Adipocyte (in vitro differentiated cells): ENCODE measurements at regions not wholly inside any gene's neighbourhood (a gene's known extent, or its start where the extent isn't known, plus 50 kb on each side); places are given as distances from the start of the nearest gene placed in this dataset.

Source experiments
- DNase-seq: peaks from one replicate; pipeline ENCODE4 v3.0.0-alpha.2; 2015; ENCODE audit warnings: low read depth
- H3K27me3 ChIP-seq: replicated peaks from 2 replicates; pipeline ENCODE4 v1.7.0; 2013; ENCODE audit warnings: mild to moderate bottlenecking, low read length, moderate library complexity; ENCODE audit not compliant: control insufficient read depth, insufficient read depth
- H3K36me3 ChIP-seq: 2 replicates; pipeline ENCODE4 v1.7.0; 2013; ENCODE audit warnings: low read length, mild to moderate bottlenecking, moderate library complexity; ENCODE audit not compliant: control insufficient read depth, insufficient read depth, severe bottlenecking
- H3K4me1 ChIP-seq: 2 replicates; pipeline ENCODE4 v1.7.0; 2013; ENCODE audit warnings: mild to moderate bottlenecking, low read length, moderate library complexity; ENCODE audit not compliant: control insufficient read depth, insufficient read depth
- H3K4me3 ChIP-seq: 2 replicates; pipeline ENCODE4 v1.7.0; 2013; ENCODE audit warnings: mild to moderate bottlenecking, low read length, moderate library complexity
- H3K9ac ChIP-seq: 2 replicates; pipeline ENCODE4 v1.7.0; 2013; ENCODE audit warnings: mild to moderate bottlenecking, low read length, moderate library complexity
- H3K9me3 ChIP-seq: 2 replicates; pipeline ENCODE4 v1.7.0; 2013; ENCODE audit warnings: mild to moderate bottlenecking, low read length, moderate library complexity; ENCODE audit not compliant: control insufficient read depth

DNA sequence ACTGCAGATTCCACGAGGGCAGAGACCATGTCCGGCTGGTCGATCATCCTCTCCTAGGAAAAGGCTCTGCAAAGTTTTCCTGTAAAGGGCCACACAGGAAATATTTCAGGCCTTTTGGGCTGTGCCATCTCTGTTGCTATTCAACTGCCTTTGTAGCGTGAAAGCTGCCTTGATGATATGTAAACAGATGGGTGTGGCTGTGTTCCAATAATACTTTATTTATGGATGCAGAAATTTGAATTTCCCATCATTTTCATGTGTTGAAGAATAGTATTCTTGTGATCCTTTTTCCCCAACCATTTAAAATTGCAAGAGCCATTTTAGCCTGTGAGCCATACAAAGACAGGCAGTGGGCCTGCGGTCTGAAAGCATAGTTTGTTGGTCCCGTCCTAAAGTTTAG lies 950.7 kb upstream of the RBFOX1 start:
- peaks cover 2% of the 10 kb centered on the region for H3K9me3 ChIP-seq
- H3K27me3 ChIP-seq = no peaks in the 10 kb centered on the region
- H3K4me1 ChIP-seq = no peaks in the 10 kb centered on the region
- no peak for DNase-seq
- H3K4me3 ChIP-seq = no peak overlapping the region
- H3K36me3 ChIP-seq = no peaks in the 10 kb centered on the region
- H3K9ac ChIP-seq = no peak overlapping the region

DNA sequence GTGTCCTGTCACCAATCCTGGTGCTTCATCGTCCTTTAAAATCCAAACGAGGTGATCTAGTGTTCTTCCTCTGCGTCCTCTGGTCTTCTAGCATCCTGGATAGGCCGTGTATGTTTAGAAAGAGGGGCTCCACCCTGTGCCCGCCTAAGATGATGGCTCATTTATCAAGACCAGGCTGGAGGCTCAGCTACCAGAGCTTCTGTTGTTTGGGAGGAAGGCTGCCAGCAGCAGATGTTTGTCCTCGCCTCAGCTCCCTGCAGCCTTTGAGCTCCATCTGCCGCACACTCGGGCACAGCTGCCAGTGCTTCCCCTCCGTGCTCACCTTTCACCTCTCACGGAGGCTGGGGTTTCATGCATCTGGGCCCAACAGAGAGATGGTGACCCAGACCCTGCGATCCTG lies 954.7 kb upstream of the RBFOX1 start:
- H3K4me1 ChIP-seq = no peaks in the 10 kb centered on the region
- H3K36me3 ChIP-seq = no peaks in the 10 kb centered on the region
- no peak overlapping the region for H3K9ac ChIP-seq
- H3K4me3 ChIP-seq = no peak overlapping the region
- no peaks in the 10 kb centered on the region for H3K27me3 ChIP-seq
- no peak for DNase-seq
- H3K9me3 ChIP-seq = peaks cover 7% of the 10 kb centered on the region

DNA sequence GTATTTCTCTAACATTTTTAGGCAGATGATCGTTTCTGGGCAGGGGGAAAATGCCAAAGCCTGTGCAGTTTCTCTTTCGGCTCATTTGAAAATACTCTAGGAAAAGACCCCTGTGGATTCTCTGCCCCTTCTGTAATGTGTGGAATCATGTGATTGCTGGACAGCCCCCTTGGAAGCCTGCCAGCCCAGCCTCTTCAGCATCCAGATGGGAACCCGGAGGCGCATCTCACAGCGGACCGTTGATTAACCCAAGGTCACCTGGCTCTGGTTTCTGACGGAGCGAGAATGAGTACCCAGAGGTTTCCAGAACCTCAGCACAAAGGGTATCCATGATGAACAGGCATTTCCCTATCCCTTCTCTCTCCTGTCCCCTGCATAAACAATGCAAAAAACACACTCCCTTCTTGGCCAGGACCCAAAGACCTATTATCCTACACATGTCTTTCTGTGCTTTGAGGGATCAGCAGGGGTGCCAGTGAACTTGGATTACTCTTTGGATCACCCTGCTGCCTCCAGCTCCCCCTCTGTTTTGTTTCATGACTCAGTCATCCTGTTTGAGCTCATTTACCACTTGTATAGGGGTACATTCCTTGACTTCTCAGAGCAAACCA lies 957.1 kb upstream of the RBFOX1 start:
- H3K27me3 ChIP-seq = no peaks in the 10 kb centered on the region
- no peaks in the 10 kb centered on the region for H3K4me1 ChIP-seq
- no peak overlapping the region for H3K4me3 ChIP-seq
- DNase-seq = no peak
- H3K36me3 ChIP-seq = no peaks in the 10 kb centered on the region
- H3K9me3 ChIP-seq = peaks cover 4% of the 10 kb centered on the region
- no peak overlapping the region for H3K9ac ChIP-seq

DNA sequence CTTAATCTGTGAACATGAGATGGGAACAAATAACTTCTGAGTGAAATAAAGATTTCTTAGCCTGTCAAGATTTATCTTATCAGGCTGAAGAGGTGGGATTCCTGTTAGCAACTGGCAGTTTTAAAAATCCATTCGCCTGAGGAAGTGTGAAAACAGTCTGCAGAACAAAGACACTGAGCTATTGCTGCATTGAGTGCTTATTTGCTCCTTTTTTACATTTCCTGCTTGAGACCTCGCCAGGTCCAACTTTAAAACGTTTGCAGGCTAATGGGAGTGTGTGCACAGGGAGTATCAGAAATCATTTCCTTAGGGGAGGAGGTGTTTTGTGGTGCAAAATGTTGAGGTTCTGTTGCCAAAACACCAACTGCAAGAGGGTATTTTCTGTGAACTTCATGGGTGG lies 957.8 kb upstream of the RBFOX1 start:
- H3K9me3 ChIP-seq = peaks cover 4% of the 10 kb centered on the region
- no peak overlapping the region for H3K9ac ChIP-seq
- H3K4me1 ChIP-seq = no peaks in the 10 kb centered on the region
- H3K27me3 ChIP-seq = no peaks in the 10 kb centered on the region
- no peak overlapping the region for H3K4me3 ChIP-seq
- no peak for DNase-seq
- H3K36me3 ChIP-seq = no peaks in the 10 kb centered on the region

DNA sequence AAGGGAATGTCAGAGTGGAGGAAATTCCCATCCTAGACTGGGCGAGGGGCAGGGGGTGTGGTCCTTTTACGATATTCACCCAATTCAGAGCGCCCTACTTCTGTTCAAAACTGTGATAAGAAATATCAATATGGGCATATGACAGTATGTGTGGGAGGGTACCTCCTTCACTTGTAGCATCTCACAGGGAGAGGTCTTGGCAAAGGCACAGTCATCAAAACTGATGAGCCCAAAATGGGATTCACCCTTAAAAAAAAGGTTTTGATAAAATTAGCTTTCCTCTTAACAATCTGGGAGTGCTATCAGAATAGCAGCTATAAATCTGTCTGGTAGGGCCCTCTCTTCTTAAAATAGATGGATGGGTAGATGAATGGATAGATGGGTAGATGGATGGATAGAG lies 967.8 kb upstream of the RBFOX1 start:
- no peaks in the 10 kb centered on the region for H3K36me3 ChIP-seq
- H3K9ac ChIP-seq = no peak overlapping the region
- peaks cover 7% of the 10 kb centered on the region for H3K9me3 ChIP-seq
- no peak overlapping the region for H3K4me3 ChIP-seq
- H3K27me3 ChIP-seq = no peaks in the 10 kb centered on the region
- no peak for DNase-seq
- no peaks in the 10 kb centered on the region for H3K4me1 ChIP-seq

DNA sequence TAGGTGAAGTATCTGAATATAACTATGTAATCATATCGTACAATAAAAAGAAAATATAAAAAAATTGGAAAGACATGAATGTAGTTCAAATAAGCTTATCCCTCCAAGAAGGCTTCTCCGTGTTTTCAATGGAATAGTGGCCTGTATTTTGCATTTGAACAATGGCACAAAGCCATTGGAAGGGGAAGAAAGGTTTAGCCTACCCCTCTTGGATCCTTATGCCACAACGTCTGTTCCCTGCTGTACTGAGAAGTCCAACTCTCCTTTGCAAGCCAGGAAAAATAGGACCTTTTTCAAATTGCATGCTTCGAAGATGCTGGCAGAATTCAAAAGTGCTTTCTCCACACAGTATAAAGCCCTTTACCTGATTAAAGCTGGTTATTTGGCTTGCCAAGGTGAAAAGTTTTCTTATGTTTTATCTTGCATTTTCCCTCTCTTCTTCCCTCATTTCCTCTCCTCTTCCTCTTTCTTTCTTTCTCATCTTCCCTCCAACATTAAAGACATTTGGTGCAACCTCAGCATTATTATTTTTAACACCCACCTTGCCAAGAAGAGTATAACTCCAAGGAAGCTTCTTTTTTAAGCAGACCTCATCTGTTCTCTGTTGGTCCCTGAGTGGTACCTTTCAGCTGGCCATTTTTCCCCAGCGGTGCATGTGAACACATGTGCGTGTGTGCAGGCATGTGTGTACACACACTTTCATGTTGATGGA lies 968.6 kb upstream of the RBFOX1 start:
- H3K27me3 ChIP-seq = no peaks in the 10 kb centered on the region
- no peak overlapping the region for H3K4me3 ChIP-seq
- no peak for DNase-seq
- H3K9ac ChIP-seq = no peak overlapping the region
- H3K4me1 ChIP-seq = no peaks in the 10 kb centered on the region
- H3K9me3 ChIP-seq = peaks cover 7% of the 10 kb centered on the region
- no peaks in the 10 kb centered on the region for H3K36me3 ChIP-seq

DNA sequence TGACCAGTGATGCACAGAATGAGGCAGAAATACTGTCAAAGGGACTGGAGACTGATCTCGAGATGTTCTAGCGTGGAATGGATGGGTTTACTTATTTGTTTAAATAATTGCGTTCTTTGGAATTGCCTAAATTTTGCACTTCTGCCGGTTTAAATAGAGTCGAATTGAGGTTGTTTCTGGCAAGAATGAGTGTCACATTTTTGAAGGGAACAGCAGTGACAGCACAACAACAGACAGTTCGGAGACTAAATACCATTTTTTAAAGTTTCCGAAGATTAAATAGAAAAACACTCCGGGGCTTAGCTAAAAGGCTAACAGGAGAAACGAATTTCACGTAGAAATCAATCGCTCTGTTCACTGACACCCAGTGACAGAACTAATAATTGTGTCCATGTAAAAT lies 969.2 kb upstream of the RBFOX1 start:
- peaks cover 7% of the 10 kb centered on the region for H3K9me3 ChIP-seq
- H3K27me3 ChIP-seq = no peaks in the 10 kb centered on the region
- no peak overlapping the region for H3K4me3 ChIP-seq
- H3K9ac ChIP-seq = no peak overlapping the region
- H3K4me1 ChIP-seq = no peaks in the 10 kb centered on the region
- no peaks in the 10 kb centered on the region for H3K36me3 ChIP-seq
- no peak for DNase-seq

DNA sequence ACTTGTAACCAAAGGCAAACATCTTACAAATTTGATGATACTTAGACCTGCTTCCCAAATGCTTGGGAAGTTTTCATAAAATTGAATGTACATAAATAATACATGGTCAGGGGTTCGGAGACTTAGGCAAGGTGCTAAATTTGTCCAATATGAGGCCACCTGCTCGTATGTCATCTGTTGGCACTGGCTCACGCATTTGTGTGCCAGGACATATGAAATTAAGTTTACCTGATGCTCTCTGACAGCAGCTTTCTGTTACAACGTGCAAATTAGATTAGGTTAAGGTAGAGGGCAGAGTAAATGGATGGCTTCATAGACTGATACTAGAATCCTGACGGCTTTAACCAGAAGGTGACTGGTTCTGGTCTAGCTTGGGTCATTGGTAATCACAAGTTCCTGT lies 970.3 kb upstream of the RBFOX1 start:
- Histone ChIP-seq H3K9me3 (peaks cover 7% of the 10 kb centered on the region), H3K4me3 (no peak overlapping the region), H3K36me3 (no peaks in the 10 kb centered on the region), H3K4me1 (no peaks in the 10 kb centered on the region), H3K27me3 (no peaks in the 10 kb centered on the region), H3K9ac (no peak overlapping the region)
- DNase-seq = no peak

DNA sequence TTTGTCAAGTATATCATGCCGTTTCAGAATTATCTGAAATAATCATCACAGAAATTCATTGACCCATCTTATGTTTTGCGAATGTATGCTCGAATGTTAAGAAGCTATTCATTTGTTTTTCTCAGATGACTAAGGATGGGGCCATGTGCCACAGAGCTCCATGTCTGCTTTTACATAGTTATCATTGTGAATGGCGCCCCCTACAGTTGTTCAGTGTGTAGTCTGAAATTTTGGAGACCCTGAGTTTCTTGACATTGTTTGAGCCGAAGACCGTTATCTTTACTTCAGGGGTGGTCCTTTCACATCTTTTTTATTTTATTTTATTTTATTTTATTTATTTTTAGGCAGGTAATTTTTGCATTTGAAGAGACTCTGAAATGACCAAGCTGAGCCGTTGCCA lies 972.0 kb upstream of the RBFOX1 start:
- Histone ChIP-seq H3K27me3 (no peaks in the 10 kb centered on the region), H3K9ac (no peak overlapping the region), H3K9me3 (peaks cover 7% of the 10 kb centered on the region), H3K4me1 (no peaks in the 10 kb centered on the region), H3K36me3 (no peaks in the 10 kb centered on the region), H3K4me3 (no peak overlapping the region)
- DNase-seq = no peak

DNA sequence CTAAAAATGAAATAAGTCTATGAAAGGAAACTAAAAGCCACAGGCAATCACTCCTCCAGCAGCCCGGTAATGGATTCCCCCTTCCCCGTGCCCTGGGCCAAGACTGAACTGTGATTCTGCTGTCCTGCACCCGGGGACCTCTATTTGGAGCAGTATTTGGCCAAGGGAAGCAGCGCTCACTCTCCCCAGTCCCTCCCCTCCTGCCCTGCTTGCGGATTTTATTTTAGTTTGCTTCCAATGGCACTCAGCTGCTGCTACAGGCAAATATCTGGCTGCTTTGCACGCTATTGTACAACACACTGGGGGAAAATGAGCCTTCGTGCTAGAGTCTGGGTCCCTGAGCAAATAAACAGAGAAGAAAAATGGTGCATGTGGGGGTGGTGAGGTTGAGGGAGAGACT lies 975.7 kb upstream of the RBFOX1 start:
- no peak overlapping the region for H3K9ac ChIP-seq
- H3K27me3 ChIP-seq = no peaks in the 10 kb centered on the region
- no peaks in the 10 kb centered on the region for H3K9me3 ChIP-seq
- no peaks in the 10 kb centered on the region for H3K4me1 ChIP-seq
- no peak overlapping the region for H3K4me3 ChIP-seq
- no peak for DNase-seq
- no peaks in the 10 kb centered on the region for H3K36me3 ChIP-seq

DNA sequence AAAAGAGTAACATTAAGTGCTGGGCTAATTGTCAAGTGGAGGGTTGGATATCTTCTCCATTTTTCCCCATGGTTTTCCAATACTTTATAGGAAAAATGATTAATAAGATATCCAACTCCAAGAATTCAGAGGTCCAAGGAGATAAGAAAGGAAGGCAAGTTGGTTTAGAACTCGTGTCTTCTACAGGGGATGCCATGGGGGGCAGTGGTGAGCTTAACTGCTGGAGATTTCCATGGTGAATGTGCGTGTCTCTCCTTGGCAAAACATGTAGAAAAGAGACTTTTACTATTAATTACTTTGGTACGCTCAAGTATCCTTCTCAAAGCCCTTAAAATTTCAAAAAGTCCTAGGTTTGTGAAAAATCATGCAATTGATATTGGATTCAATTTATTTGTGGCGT lies 982.9 kb upstream of the RBFOX1 start:
- Histone ChIP-seq H3K27me3 (no peaks in the 10 kb centered on the region), H3K9me3 (no peaks in the 10 kb centered on the region), H3K4me1 (no peaks in the 10 kb centered on the region), H3K36me3 (no peaks in the 10 kb centered on the region), H3K4me3 (no peak overlapping the region), H3K9ac (no peak overlapping the region)
- no peak for DNase-seq

DNA sequence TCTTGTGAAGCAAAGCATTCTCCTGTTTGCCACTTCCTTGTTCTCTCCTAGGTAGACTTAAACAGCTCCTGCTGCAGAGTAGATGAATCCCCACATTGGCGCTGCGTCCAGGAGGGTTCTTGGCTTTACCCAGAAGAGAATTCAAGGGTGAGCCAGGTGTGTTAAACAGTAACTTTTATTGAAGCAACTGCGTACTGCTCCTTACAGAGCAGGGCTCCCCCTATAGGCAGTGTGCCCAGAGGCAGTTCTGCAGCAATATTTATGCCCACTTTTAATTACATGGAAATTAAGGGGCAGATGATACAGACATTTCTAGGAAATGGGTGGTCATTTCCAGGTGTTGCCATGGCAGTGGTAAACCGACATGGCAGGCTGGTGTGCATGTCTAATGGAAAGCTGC lies 987.6 kb upstream of the RBFOX1 start:
- Histone ChIP-seq H3K9ac (no peak overlapping the region), H3K36me3 (no peaks in the 10 kb centered on the region), H3K4me3 (no peak overlapping the region), H3K4me1 (no peaks in the 10 kb centered on the region), H3K27me3 (no peaks in the 10 kb centered on the region), H3K9me3 (peaks cover 10% of the 10 kb centered on the region)
- no peak for DNase-seq
